NCI-H2107 (cell line): ENCODE measurements at regions not wholly inside any gene's neighbourhood (a gene's known extent, or its start where the extent isn't known, plus 50 kb on each side); places are given as distances from the start of the nearest gene placed in this dataset.

Experiments used
- DNase-seq: peaks from one replicate; lab custom pipeline; 2025; lab: John Stamatoyannopoulos, UW

- no peak for DNase-seq
These were observed 607.1 kb downstream of the PCDH18 start for GRCh38 chr4:136925203-136925602.

GRCh38 chr4:136922066-136922465 lies 610.2 kb downstream of the PCDH18 start:
- DNase-seq: no peak

- no peak for DNase-seq
These were observed 612.0 kb downstream of the PCDH18 start for GRCh38 chr4:136920092-136920881.

- no peak for DNase-seq
These were observed 613.5 kb downstream of the PCDH18 start for GRCh38 chr4:136918772-136919171.

- DNase-seq: no peak
These were observed 614.8 kb downstream of the PCDH18 start for GRCh38 chr4:136917312-136918110.

GRCh38 chr4:136909626-136910025 lies 622.7 kb downstream of the PCDH18 start:
- no peak for DNase-seq

GRCh38 chr4:136908122-136908521 lies 624.2 kb downstream of the PCDH18 start:
- no peak for DNase-seq

- no peak for DNase-seq
These were observed 631.6 kb downstream of the PCDH18 start for GRCh38 chr4:136900696-136901095.

- no peak for DNase-seq
These were observed 633.6 kb downstream of the PCDH18 start for GRCh38 chr4:136898590-136899248.

- no peak for DNase-seq
These were observed 638.7 kb downstream of the PCDH18 start for GRCh38 chr4:136893573-136893972.

- no peak for DNase-seq
These were observed 650.6 kb downstream of the PCDH18 start for GRCh38 chr4:136881666-136882065.

- DNase-seq: no peak
These were observed 658.7 kb downstream of the PCDH18 start for GRCh38 chr4:136873555-136873954.

- DNase-seq: no peak
These were observed 664.8 kb downstream of the PCDH18 start for GRCh38 chr4:136867465-136867864.

- no peak for DNase-seq
These were observed 666.8 kb downstream of the PCDH18 start for GRCh38 chr4:136865526-136865925.

GRCh38 chr4:136864604-136865185 lies 667.6 kb downstream of the PCDH18 start:
- peak; percentile 39 for DNase-seq

GRCh38 chr4:136863756-136864155 lies 668.5 kb downstream of the PCDH18 start:
- DNase-seq: no peak

GRCh38 chr4:136862653-136863052 lies 669.6 kb downstream of the PCDH18 start:
- no peak for DNase-seq

- DNase-seq: no peak
These were observed 671.2 kb downstream of the PCDH18 start for GRCh38 chr4:136861091-136861490.

GRCh38 chr4:136858903-136859302 lies 673.4 kb downstream of the PCDH18 start:
- no peak for DNase-seq

- no peak for DNase-seq
These were observed 676.4 kb downstream of the PCDH18 start for GRCh38 chr4:136855886-136856285.

GRCh38 chr4:136850446-136850845 lies 681.8 kb downstream of the PCDH18 start:
- no peak for DNase-seq

GRCh38 chr4:136847881-136848621 lies 684.2 kb downstream of the PCDH18 start:
- no peak for DNase-seq
